HG03439 (cell line): ENCODE measurements at regions not wholly inside any gene's neighbourhood (a gene's known extent, or its start where the extent isn't known, plus 50 kb on each side); places are given as distances from the start of the nearest gene placed in this dataset.

Experiments used
- ATAC-seq: cut with Tn5 transposase; IDR thresholded peaks from one replicate; pipeline ENCODE4 v1.9.1; 2021; ENCODE audit warnings: mild to moderate bottlenecking, moderate library complexity; ENCODE audit not compliant: unreplicated experiment

DNA sequence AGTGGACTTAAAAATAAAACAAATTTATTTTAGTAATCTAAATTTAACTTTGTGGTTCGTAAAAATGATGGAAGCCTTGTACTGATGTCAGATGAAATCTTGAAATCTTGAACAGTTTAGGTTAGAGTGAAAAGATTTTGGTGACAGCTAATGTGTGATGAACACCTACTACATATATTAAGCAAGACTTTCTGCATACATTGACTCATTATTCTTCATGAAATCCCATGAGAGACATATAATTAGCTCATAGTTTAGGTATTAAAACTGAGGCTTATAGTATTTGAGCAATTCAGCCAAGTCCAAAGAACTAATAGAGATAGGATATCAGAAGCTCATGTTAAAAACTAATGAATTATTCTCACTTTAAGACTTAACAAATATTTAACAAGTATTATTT lies 66.9 kb upstream of the PCDH7 start:
- ATAC-seq = no peak

DNA sequence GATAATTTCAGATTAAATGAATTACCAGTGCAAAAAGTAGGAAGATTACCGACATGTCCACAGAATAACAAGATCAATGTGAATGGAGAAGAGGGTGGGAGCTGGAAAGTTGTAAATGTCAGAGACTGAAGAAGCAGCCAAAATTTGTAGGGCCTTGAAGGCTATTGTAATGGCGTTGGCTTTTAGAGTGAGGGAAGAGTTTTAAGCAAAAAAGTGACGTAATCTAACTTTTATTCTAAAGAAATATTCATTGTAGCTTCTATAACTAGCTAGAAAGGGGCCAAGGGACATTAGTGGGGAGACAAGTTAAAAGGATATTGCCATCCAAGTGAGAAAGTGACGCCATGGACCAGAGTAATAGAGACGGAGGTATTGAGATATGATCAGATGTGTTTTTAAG lies 63.3 kb upstream of the PCDH7 start:
- ATAC-seq = no peak

DNA sequence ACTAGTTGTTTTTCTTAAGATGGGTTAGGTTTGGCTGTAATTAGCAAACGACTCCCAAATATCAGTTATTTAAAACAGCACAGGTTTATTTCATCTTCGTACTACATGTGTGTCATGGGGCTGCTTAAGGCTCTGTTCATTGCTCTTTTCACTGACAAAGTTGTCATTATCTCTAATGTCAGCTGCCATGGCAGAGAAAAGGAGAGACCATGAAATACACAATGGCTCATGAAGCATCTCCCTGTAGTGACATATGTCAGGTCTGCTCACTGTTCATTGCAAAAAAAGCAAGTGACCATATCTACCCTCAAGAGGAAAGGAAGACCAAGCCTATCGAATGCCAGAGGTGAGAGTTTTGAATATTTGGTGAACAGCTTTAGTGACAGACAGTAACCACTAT lies 52.2 kb upstream of the PCDH7 start:
- no peak for ATAC-seq

DNA sequence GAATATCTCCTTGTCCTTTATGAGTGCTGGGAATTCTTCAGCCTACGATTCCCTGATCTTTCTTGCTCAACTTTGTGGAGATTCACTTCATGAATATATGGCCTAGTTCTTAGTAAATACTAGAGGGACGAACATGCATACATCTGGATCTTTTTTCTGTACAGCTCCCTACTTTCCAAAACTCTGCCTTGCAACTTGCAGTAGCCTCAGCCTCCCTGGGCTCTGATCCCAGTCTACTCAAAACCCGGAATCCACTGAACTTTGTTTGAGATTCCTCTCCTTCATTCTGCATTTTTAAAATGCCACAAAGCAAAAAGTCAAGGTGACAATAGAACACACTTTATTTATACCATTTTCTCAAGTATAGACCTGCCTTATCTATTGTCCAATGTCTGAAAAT lies 50.0 kb upstream of the PCDH7 start:
- no peak for ATAC-seq
